SK-N-MC (cell line): ENCODE measurements at regions not wholly inside any gene's neighbourhood (a gene's known extent, or its start where the extent isn't known, plus 50 kb on each side); places are given as distances from the start of the nearest gene placed in this dataset.

Source experiments
- DNase-seq: peaks from one replicate; pipeline ENCODE4 v3.0.0-alpha.2; 2011; ENCODE audit warnings: low read depth, low spot score
- H3K27ac ChIP-seq: fragments of 200-600 bp; sonication (generic); 2 replicates; pipeline ENCODE4 v1.5.1; 2016; ENCODE audit warnings: mixed run types
- H3K36me3 ChIP-seq: fragments of 200-600 bp; sonication (generic); 2 replicates; pipeline ENCODE4 v1.6.1; 2017; ENCODE audit warnings: antibody characterized with exemption, low read length, mixed read lengths; ENCODE audit not compliant: insufficient read depth
- H3K4me3 ChIP-seq: fragments of 200-600 bp; sonication (generic); 2 replicates; pipeline ENCODE4 v1.5.1; 2016
- H3K9ac ChIP-seq: fragments of 200-600 bp; sonication (generic); 2 replicates; pipeline ENCODE4 v1.8.0; 2017; ENCODE audit warnings: mixed run types, mixed read lengths; ENCODE audit not compliant: insufficient read length
- H3K9me3 ChIP-seq: fragments of 200-600 bp; sonication (generic); 2 replicates; pipeline ENCODE4 v1.6.1; 2017; ENCODE audit warnings: low read depth, mild to moderate bottlenecking, antibody characterized with exemption, low read length, moderate library complexity, mixed read lengths
- EZH2 ChIP-seq: fragments of 200-600 bp; sonication (generic); IDR thresholded peaks from one replicate; pipeline ENCODE4 v1.6.1; 2017; ENCODE audit warnings: antibody characterized with exemption
- FOXP2 ChIP-seq: optimal IDR thresholded peaks from 2 replicates; pipeline ENCODE3; 2011; ENCODE audit warnings: mild to moderate bottlenecking, moderate library complexity; ENCODE audit not compliant: insufficient read depth; ENCODE audit errors: extremely low read length, control extremely low read depth
- POLR2AphosphoS5 ChIP-seq: IDR thresholded peaks from 2 replicates; pipeline ENCODE4 v1.6.1; 2012; ENCODE audit warnings: mild to moderate bottlenecking, low read depth, low read length, borderline replicate concordance

GRCh38 chr4:13905543-13905942 lies 278.0 kb upstream of the BOD1L1 start:
- Histone ChIP-seq H3K4me3 (no peak overlapping the region), H3K27ac (no peak overlapping the region), H3K36me3 (no peaks in the 10 kb centered on the region), H3K9ac (no peak overlapping the region), H3K9me3 (no peaks in the 10 kb centered on the region)
- no peak for TF ChIP-seq POLR2AphosphoS5
- TF ChIP-seq FOXP2: no peak
- TF ChIP-seq EZH2: no peak
- no peak for DNase-seq

- DNase-seq: no peak
- TF ChIP-seq FOXP2 (no peak), EZH2 (no peak), POLR2AphosphoS5 (no peak)
- Histone ChIP-seq H3K36me3 (no peaks in the 10 kb centered on the region), H3K27ac (no peak overlapping the region), H3K9ac (no peak overlapping the region), H3K9me3 (no peaks in the 10 kb centered on the region), H3K4me3 (no peak overlapping the region)
Measured at GRCh38 chr4:13906727-13907126, 279.2 kb upstream of the BOD1L1 start.

GRCh38 chr4:13907255-13907751 lies 279.8 kb upstream of the BOD1L1 start:
- no peak overlapping the region for H3K9ac ChIP-seq
- no peaks in the 10 kb centered on the region for H3K36me3 ChIP-seq
- DNase-seq: no peak
- no peaks in the 10 kb centered on the region for H3K9me3 ChIP-seq
- H3K4me3 ChIP-seq: no peak overlapping the region
- TF ChIP-seq FOXP2 (no peak), POLR2AphosphoS5 (no peak), EZH2 (no peak)
- no peak overlapping the region for H3K27ac ChIP-seq

- Histone ChIP-seq H3K27ac (no peak overlapping the region), H3K36me3 (no peaks in the 10 kb centered on the region), H3K9ac (no peak overlapping the region), H3K4me3 (no peak overlapping the region), H3K9me3 (no peaks in the 10 kb centered on the region)
- no peak for DNase-seq
- TF ChIP-seq FOXP2 (no peak), EZH2 (no peak), POLR2AphosphoS5 (no peak)
Measured at GRCh38 chr4:13908455-13908854, 280.9 kb upstream of the BOD1L1 start.

GRCh38 chr4:13910556-13910955 lies 283.0 kb upstream of the BOD1L1 start:
- DNase-seq: no peak
- H3K27ac ChIP-seq: no peak overlapping the region

DNA sequence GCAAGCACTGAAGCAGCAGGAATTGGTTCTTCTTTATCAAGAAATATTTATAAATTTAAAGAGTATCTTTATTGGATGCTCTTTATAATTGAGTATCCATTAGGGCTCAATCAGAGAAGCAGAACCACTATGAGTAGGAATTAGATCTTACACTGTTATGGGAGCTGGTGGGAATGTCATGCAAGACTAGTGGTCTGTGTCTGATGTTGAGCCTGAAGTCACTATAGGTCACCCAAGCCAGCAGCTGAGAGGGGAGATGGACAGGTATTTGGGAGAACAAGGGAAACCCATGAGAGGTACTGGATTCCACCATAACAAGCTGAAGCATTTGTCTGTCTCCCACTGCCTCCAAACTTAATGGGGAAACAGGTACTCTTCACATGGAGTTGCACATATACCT lies 283.7 kb upstream of the BOD1L1 start:
- H3K36me3 ChIP-seq: no peaks in the 10 kb centered on the region
- no peak for TF ChIP-seq POLR2AphosphoS5
- no peak for TF ChIP-seq EZH2
- TF ChIP-seq FOXP2: no peak
- H3K4me3 ChIP-seq: no peak overlapping the region
- H3K9ac ChIP-seq: no peak overlapping the region
- no peak overlapping the region for H3K27ac ChIP-seq
- no peaks in the 10 kb centered on the region for H3K9me3 ChIP-seq
- DNase-seq: no peak

More at GRCh38 chr4:13910556-13910955, 283.0 kb upstream of the BOD1L1 start:
- H3K9ac ChIP-seq: no peak overlapping the region
- H3K4me3 ChIP-seq: no peak overlapping the region
- H3K9me3 ChIP-seq: no peaks in the 10 kb centered on the region
- H3K36me3 ChIP-seq: no peaks in the 10 kb centered on the region
- TF ChIP-seq POLR2AphosphoS5 (no peak), FOXP2 (no peak), EZH2 (no peak)

DNA sequence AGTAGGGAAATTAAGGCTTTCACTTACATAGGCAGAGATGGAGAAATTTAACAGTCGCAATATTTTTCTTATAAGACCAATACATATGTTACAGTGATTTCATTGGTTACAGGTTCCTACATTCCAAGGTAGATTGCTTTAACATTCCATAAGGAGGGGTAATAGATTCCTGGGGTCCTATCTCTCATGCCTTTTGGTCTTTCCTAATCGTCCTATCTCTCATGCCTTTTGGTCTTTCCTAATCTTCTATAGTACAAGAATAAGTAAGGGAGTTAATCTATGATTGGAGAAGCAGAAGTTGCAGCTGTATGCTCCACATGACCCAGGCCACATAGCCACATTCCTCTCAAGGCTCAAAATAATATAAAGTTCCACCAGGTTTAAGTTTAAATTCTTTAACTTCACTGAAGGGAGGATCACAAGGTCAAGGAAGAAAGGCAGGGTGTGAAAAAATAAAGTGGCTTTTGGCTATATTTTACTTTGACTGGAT lies 285.0 kb upstream of the BOD1L1 start:
- Histone ChIP-seq H3K9me3 (no peaks in the 10 kb centered on the region), H3K27ac (no peak overlapping the region), H3K36me3 (no peaks in the 10 kb centered on the region), H3K4me3 (no peak overlapping the region), H3K9ac (no peak overlapping the region)
- TF ChIP-seq FOXP2 (no peak), POLR2AphosphoS5 (no peak), EZH2 (no peak)
- DNase-seq: no peak

GRCh38 chr4:13912966-13913365 lies 285.4 kb upstream of the BOD1L1 start:
- Histone ChIP-seq H3K4me3 (no peak overlapping the region), H3K9ac (no peak overlapping the region), H3K27ac (no peak overlapping the region), H3K9me3 (no peaks in the 10 kb centered on the region), H3K36me3 (no peaks in the 10 kb centered on the region)
- no peak for TF ChIP-seq EZH2
- DNase-seq: no peak

- Histone ChIP-seq H3K9me3 (no peaks in the 10 kb centered on the region), H3K9ac (no peak overlapping the region), H3K4me3 (no peak overlapping the region), H3K27ac (no peak overlapping the region), H3K36me3 (no peaks in the 10 kb centered on the region)
- TF ChIP-seq EZH2 (no peak), POLR2AphosphoS5 (no peak), FOXP2 (no peak)
- DNase-seq: no peak
Measured at GRCh38 chr4:13917015-13917414, 289.5 kb upstream of the BOD1L1 start.
